ENCODE measurements at regions not wholly inside any gene's neighbourhood (a gene's known extent, or its start where the extent isn't known, plus 50 kb on each side); places are given as distances from the start of the nearest gene placed in this dataset.
"Not testable (repeated sequence)": the region's sequence is repeated elsewhere in the genome, so short reads cannot be mapped to it uniquely, and the experiment has no call there.

- POLR2A ChIA-PET; ATAC-seq (ENCODE audit: poor library complexity); H3K9me3 Mint-ChIP-seq; H3K27me3 ChIP-seq (ENCODE audit: control insufficient read depth in 1 of 2, insufficient read depth in 2 of 2, low read length in 2 of 2); DNase-seq; H3K27ac ChIP-seq (ENCODE audit: low read depth in 1 of 2, low read length in 2 of 2); intact Hi-C loops (cut with DNase I, micrococcal nuclease); H3K36me3 Mint-ChIP-seq (ENCODE audit: low read depth); H3K4me1 Mint-ChIP-seq (ENCODE audit: low read depth); H3K4me3 Mint-ChIP-seq; H3K36me3 ChIP-seq (ENCODE audit: insufficient read depth, low read length); H3K4me1 ChIP-seq (ENCODE audit: insufficient read depth, low read length); H3K27ac Mint-ChIP-seq; H3K9me3 ChIP-seq (ENCODE audit: control insufficient read depth in 1 of 2, insufficient read depth in 1 of 2, low read length in 2 of 2); H3K4me3 ChIP-seq (ENCODE audit: low read length); CTCF ChIA-PET: not testable (repeated sequence)
- peaks cover 12% of the 10 kb centered on the region for H3K27me3 Mint-ChIP-seq
Observed at GRCh38 chr9:104195142-104195541, 101.0 kb downstream of the SMC2 start.

- DNase-seq (peak in 1 of 14 experiments; percentile 2), ATAC-seq (ENCODE audit: poor library complexity) (no peak)
- H3K4me3 ChIP-seq (ENCODE audit: low read length) = no peak overlapping the region
- CTCF ChIA-PET = no interaction called here
- H3K4me3 Mint-ChIP-seq = no peak overlapping the region
- peaks cover 4% of the 10 kb centered on the region for H3K27me3 Mint-ChIP-seq
- H3K9me3 ChIP-seq (ENCODE audit: control insufficient read depth in 1 of 2, insufficient read depth in 1 of 2, low read length in 2 of 2) = peaks cover 0 to 8% of the 10 kb centered on the region in 2 experiments
- no peak for TF ChIP-seq CTCF (IDR thresholded peaks at IDR 0.05)
- no peaks in the 10 kb centered on the region for H3K9me3 Mint-ChIP-seq
- H3K27ac ChIP-seq (ENCODE audit: low read depth in 1 of 2, low read length in 2 of 2) = no peak overlapping the region
- POLR2A ChIA-PET = no interaction called here
- no peaks in the 10 kb centered on the region for H3K36me3 ChIP-seq (ENCODE audit: insufficient read depth, low read length)
- H3K27ac Mint-ChIP-seq = no peak overlapping the region
- no peaks in the 10 kb centered on the region for H3K4me1 ChIP-seq (ENCODE audit: insufficient read depth, low read length)
- no peaks in the 10 kb centered on the region for H3K36me3 Mint-ChIP-seq (ENCODE audit: low read depth)
- intact Hi-C loops (cut with DNase I, micrococcal nuclease) = no loop called here
- no peaks in the 10 kb centered on the region for H3K4me1 Mint-ChIP-seq (ENCODE audit: low read depth)
- no peaks in the 10 kb centered on the region for H3K27me3 ChIP-seq (ENCODE audit: control insufficient read depth in 1 of 2, insufficient read depth in 2 of 2, low read length in 2 of 2)
Observed at GRCh38 chr9:104200456-104200994, 106.4 kb downstream of the SMC2 start.

- H3K4me1 Mint-ChIP-seq (ENCODE audit: low read depth) = no peaks in the 10 kb centered on the region
- H3K27ac Mint-ChIP-seq = no peak overlapping the region
- intact Hi-C loops (cut with DNase I, micrococcal nuclease) = no loop called here
- ChIA-PET POLR2A (no interaction called here), CTCF (no interaction called here)
- peaks cover 4% of the 10 kb centered on the region for H3K27me3 Mint-ChIP-seq
- no peak overlapping the region for H3K4me3 Mint-ChIP-seq
- no peaks in the 10 kb centered on the region for H3K4me1 ChIP-seq (ENCODE audit: insufficient read depth, low read length)
- no peak for DNase-seq
- H3K9me3 Mint-ChIP-seq = peaks cover 2% of the 10 kb centered on the region
- no peak for ATAC-seq (ENCODE audit: poor library complexity)
- no peaks in the 10 kb centered on the region for H3K27me3 ChIP-seq (ENCODE audit: control insufficient read depth in 1 of 2, insufficient read depth in 2 of 2, low read length in 2 of 2)
- H3K36me3 Mint-ChIP-seq (ENCODE audit: low read depth) = no peaks in the 10 kb centered on the region
- H3K9me3 ChIP-seq (ENCODE audit: control insufficient read depth in 1 of 2, insufficient read depth in 1 of 2, low read length in 2 of 2) = peaks cover 0 to 3% of the 10 kb centered on the region in 2 experiments
- no peaks in the 10 kb centered on the region for H3K36me3 ChIP-seq (ENCODE audit: insufficient read depth, low read length)
- no peak for TF ChIP-seq CTCF (IDR thresholded peaks at IDR 0.05)
- no peak overlapping the region for H3K4me3 ChIP-seq (ENCODE audit: low read length)
- no peak overlapping the region for H3K27ac ChIP-seq (ENCODE audit: low read depth in 1 of 2, low read length in 2 of 2)
Observed at GRCh38 chr9:104206766-104207165, 112.7 kb downstream of the SMC2 start.

GRCh38 chr9:104209387-104209786 is 115.3 kb downstream of the SMC2 start:
- Mint-ChIP-seq H3K9me3 (peaks cover 4% of the 10 kb centered on the region), H3K36me3 (ENCODE audit: low read depth) (no peaks in the 10 kb centered on the region), H3K4me1 (ENCODE audit: low read depth) (no peaks in the 10 kb centered on the region), H3K27me3 (no peaks in the 10 kb centered on the region), H3K27ac (no peak overlapping the region), H3K4me3 (no peak overlapping the region)
- H3K27me3 ChIP-seq (ENCODE audit: control insufficient read depth in 1 of 2, insufficient read depth in 2 of 2, low read length in 2 of 2) = no peaks in the 10 kb centered on the region
- ATAC-seq (ENCODE audit: poor library complexity) (no peak), DNase-seq (no peak)
- no peaks in the 10 kb centered on the region for H3K4me1 ChIP-seq (ENCODE audit: insufficient read depth, low read length)
- POLR2A ChIA-PET = no interaction called here
- CTCF ChIA-PET = no interaction called here
- no peak overlapping the region for H3K27ac ChIP-seq (ENCODE audit: low read depth in 1 of 2, low read length in 2 of 2)
- intact Hi-C loops (cut with DNase I, micrococcal nuclease) = no loop called here
- H3K36me3 ChIP-seq (ENCODE audit: insufficient read depth, low read length) = no peaks in the 10 kb centered on the region
- TF ChIP-seq CTCF (IDR thresholded peaks at IDR 0.05) = no peak
- peaks cover 0 to 3% of the 10 kb centered on the region in 2 experiments for H3K9me3 ChIP-seq (ENCODE audit: control insufficient read depth in 1 of 2, insufficient read depth in 1 of 2, low read length in 2 of 2)
- no peak overlapping the region for H3K4me3 ChIP-seq (ENCODE audit: low read length)
